Breast epithelium (tissue), 3 donors: ENCODE measurements at regions not wholly inside any gene's neighbourhood (a gene's known extent, or its start where the extent isn't known, plus 50 kb on each side); places are given as distances from the start of the nearest gene placed in this dataset.

ENCODE experiments used
- CTCF ChIP-seq, 3 donors: fragments of 450-650 bp; IDR thresholded peaks; one replicate each; pipeline ENCODE4 v1.5.1; 2016 to 2017; ENCODE audit warnings: antibody characterized with exemption in 3 of 3, mild to moderate bottlenecking in 3 of 3, moderate library complexity in 3 of 3
- POLR2A ChIP-seq: fragments of 450-650 bp; IDR thresholded peaks from one replicate; pipeline ENCODE4 v1.6.1; 2016; ENCODE audit warnings: antibody characterized with exemption, mild to moderate bottlenecking, moderate library complexity
- POLR2AphosphoS5 ChIP-seq, 3 donors: sonication (generic); formaldehyde crosslinking; IDR thresholded peaks; one replicate each; pipeline ENCODE4 v1.6.1; 2017; ENCODE audit warnings: antibody characterized with exemption in 3 of 3

- no peak for TF ChIP-seq POLR2A
- TF ChIP-seq POLR2AphosphoS5 (IDR thresholded peaks at IDR 0.05): no peak
- no peak for TF ChIP-seq CTCF (IDR thresholded peaks at IDR 0.05)
Observed at GRCh38 chr1:8166406-8166805, 140.3 kb upstream of the ERRFI1 start.
